ENCODE measurements at regions not wholly inside any gene's neighbourhood (a gene's known extent, or its start where the extent isn't known, plus 50 kb on each side); places are given as distances from the start of the nearest gene placed in this dataset.

GRCh38 chr9:115250621-115251032 lies 132.7 kb upstream of the TNC start:
- no peak for DNase-seq (ENCODE audit: extremely low read depth in 1 of 2, low read depth in 1 of 2)

GRCh38 chr9:115254287-115255180 lies 136.6 kb upstream of the TNC start:
- DNase-seq (ENCODE audit: extremely low read depth in 1 of 2, low read depth in 1 of 2): no peak

GRCh38 chr9:115261656-115262081 lies 143.7 kb upstream of the TNC start:
- DNase-seq (ENCODE audit: extremely low read depth in 1 of 2, low read depth in 1 of 2): no peak

GRCh38 chr9:115262477-115262876 lies 144.5 kb upstream of the TNC start:
- DNase-seq (ENCODE audit: extremely low read depth in 1 of 2, low read depth in 1 of 2): no peak

- no peak for DNase-seq (ENCODE audit: extremely low read depth in 1 of 2, low read depth in 1 of 2)
These were observed 145.0 kb upstream of the TNC start for GRCh38 chr9:115262952-115263351.

- DNase-seq (ENCODE audit: extremely low read depth in 1 of 2, low read depth in 1 of 2): no peak
These were observed 145.6 kb upstream of the TNC start for GRCh38 chr9:115263371-115264075.

GRCh38 chr9:115264313-115264712 lies 146.4 kb upstream of the TNC start:
- DNase-seq (ENCODE audit: extremely low read depth in 1 of 2, low read depth in 1 of 2): no peak

GRCh38 chr9:115267790-115268189 lies 149.8 kb upstream of the TNC start:
- no peak for DNase-seq (ENCODE audit: extremely low read depth in 1 of 2, low read depth in 1 of 2)

GRCh38 chr9:115275753-115276152 lies 157.8 kb upstream of the TNC start:
- no peak for DNase-seq (ENCODE audit: extremely low read depth in 1 of 2, low read depth in 1 of 2)

GRCh38 chr9:115276621-115277020 lies 158.7 kb upstream of the TNC start:
- DNase-seq (ENCODE audit: extremely low read depth in 1 of 2, low read depth in 1 of 2): no peak

- DNase-seq (ENCODE audit: extremely low read depth in 1 of 2, low read depth in 1 of 2): no peak
These were observed 159.3 kb upstream of the TNC start for GRCh38 chr9:115277301-115277700.

GRCh38 chr9:115278326-115279035 lies 160.5 kb upstream of the TNC start:
- DNase-seq (ENCODE audit: extremely low read depth in 1 of 2, low read depth in 1 of 2): no peak

- DNase-seq (ENCODE audit: extremely low read depth in 1 of 2, low read depth in 1 of 2): no peak
These were observed 165.4 kb upstream of the TNC start for GRCh38 chr9:115283395-115283794.

GRCh38 chr9:115285836-115286235 lies 167.9 kb upstream of the TNC start:
- no peak for DNase-seq (ENCODE audit: extremely low read depth in 1 of 2, low read depth in 1 of 2)

- DNase-seq (ENCODE audit: extremely low read depth in 1 of 2, low read depth in 1 of 2): no peak
These were observed 168.5 kb upstream of the TNC start for GRCh38 chr9:115286411-115286810.

GRCh38 chr9:115289757-115290208 lies 171.8 kb upstream of the TNC start:
- no peak for DNase-seq (ENCODE audit: extremely low read depth in 1 of 2, low read depth in 1 of 2)

- DNase-seq (ENCODE audit: extremely low read depth in 1 of 2, low read depth in 1 of 2): no peak
These were observed 173.9 kb upstream of the TNC start for GRCh38 chr9:115291841-115292240.

GRCh38 chr9:115292584-115293279 lies 174.8 kb upstream of the TNC start:
- no peak for DNase-seq (ENCODE audit: extremely low read depth in 1 of 2, low read depth in 1 of 2)

- DNase-seq (ENCODE audit: extremely low read depth in 1 of 2, low read depth in 1 of 2): no peak
These were observed 177.8 kb upstream of the TNC start for GRCh38 chr9:115295734-115296133.

- no peak for DNase-seq (ENCODE audit: extremely low read depth in 1 of 2, low read depth in 1 of 2)
These were observed 179.0 kb upstream of the TNC start for GRCh38 chr9:115296831-115297565.

Data from stimulated activated CD8-positive, alpha-beta memory T cell treated with anti-CD3 and anti-CD28 coated beads, Interleukin-7, amount 100 ng/mL, for 48 hours (primary cell).